Natural killer cell (primary cell): ENCODE measurements at regions not wholly inside any gene's neighbourhood (a gene's known extent, or its start where the extent isn't known, plus 50 kb on each side); places are given as distances from the start of the nearest gene placed in this dataset.

Source experiments
- ATAC-seq, 3 donors: fragments of 150-1000 bp in 2 of 3; fragments of 200-7000 bp in 1 of 3; cut with Tn5 transposase; 1 replicate in 1 of 3; 2 replicates in 2 of 3; pipeline ENCODE4 v1.10.0; 2021; ENCODE audit warnings: mild to moderate bottlenecking in 2 of 3, moderate library complexity in 2 of 3
- DNase-seq, 2 donors: peaks; one replicate each; pipeline versions ENCODE4 v3.0.0 to v3.0.0-alpha.2; 2013 to 2021; ENCODE audit warnings: mixed read lengths in 1 of 2
- H3K27ac ChIP-seq: one replicate; pipeline ENCODE4 v1.5.1; 2013; ENCODE audit warnings: mild to moderate bottlenecking, low read length
- H3K27me3 ChIP-seq: one replicate; pipeline ENCODE4 v1.6.1; 2013; ENCODE audit warnings: low read length; ENCODE audit not compliant: control insufficient read depth, insufficient read depth
- H3K36me3 ChIP-seq: one replicate; pipeline ENCODE4 v1.6.1; 2013; ENCODE audit warnings: low read length; ENCODE audit not compliant: control insufficient read depth, insufficient read depth
- H3K4me1 ChIP-seq: one replicate; pipeline ENCODE4 v1.6.1; 2013; ENCODE audit warnings: low read length; ENCODE audit not compliant: control insufficient read depth, insufficient read depth
- H3K4me3 ChIP-seq: one replicate; pipeline ENCODE4 v1.5.1; 2013; ENCODE audit warnings: low read length
- H3K9me3 ChIP-seq: one replicate; pipeline ENCODE4 v1.6.1; 2013; ENCODE audit warnings: low read length; ENCODE audit not compliant: control insufficient read depth, insufficient read depth
- H3K27ac Mint-ChIP-seq, 2 donors: one replicate each; pipeline ENCODE4 v1.8.0; 2022; ENCODE audit warnings: mild to moderate bottlenecking in 2 of 2, mixed read lengths in 2 of 2, moderate library complexity in 1 of 2
- H3K27me3 Mint-ChIP-seq, 2 donors: one replicate each; pipeline ENCODE4 v1.8.0; 2022; ENCODE audit warnings: low read depth in 2 of 2, mixed read lengths in 2 of 2
- H3K36me3 Mint-ChIP-seq: one replicate; pipeline ENCODE4 v1.8.0; 2022; ENCODE audit warnings: mixed read lengths
- H3K4me1 Mint-ChIP-seq, 2 donors: one replicate each; pipeline ENCODE4 v1.8.0; 2022; ENCODE audit warnings: mixed read lengths in 2 of 2
- H3K4me3 Mint-ChIP-seq: one replicate; pipeline ENCODE4 v1.8.0; 2022; ENCODE audit warnings: mild to moderate bottlenecking, moderate library complexity, mixed read lengths
- H3K9me3 Mint-ChIP-seq, 2 donors: one replicate each; pipeline ENCODE4 v1.8.0; 2022; ENCODE audit warnings: mixed read lengths in 2 of 2
- CTCF ChIP-seq: fragments of 200-600 bp; IDR thresholded peaks from one replicate; pipeline ENCODE4 v1.8.0; 2022; ENCODE audit warnings: antibody characterized with exemption
- WGBS: methylation state at CpG from one replicate; pipeline ENCODE4 v1.1.7; 2013; ENCODE audit warnings: missing lambda C conversion rate; ENCODE audit not compliant: insufficient coverage; 5-methylcytosine and 5-hydroxymethylcytosine counted together
- intact Hi-C: fragments of 100-400 bp; cut with micrococcal nuclease; formaldehyde crosslinking; loops from one replicate; pipeline ENCODE4 v1.14.2; 2022

DNA sequence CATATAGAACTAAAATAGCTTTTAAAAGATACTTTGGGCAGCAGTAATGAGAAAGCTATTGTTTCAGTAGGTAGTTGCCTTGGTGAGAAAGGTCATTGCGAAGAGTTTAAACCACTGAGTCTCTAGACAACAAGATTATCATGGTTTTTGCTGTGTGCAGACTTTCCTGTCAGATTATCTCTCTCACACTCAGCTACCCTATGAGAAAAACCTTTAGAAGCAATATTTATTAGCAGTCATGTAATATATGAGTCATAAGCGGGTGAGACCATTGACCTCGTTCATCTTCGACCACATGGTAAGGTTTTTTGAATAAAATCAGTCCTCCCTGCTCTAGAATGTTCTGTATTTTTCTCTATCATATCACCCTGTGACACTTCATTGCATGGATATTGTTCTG is 59.9 kb downstream of the GPR65 start:
- Histone ChIP-seq H3K4me3 (no peak overlapping the region), H3K9me3 (peaks cover 4% of the 10 kb centered on the region), H3K36me3 (no peaks in the 10 kb centered on the region), H3K27ac (no peak overlapping the region), H3K27me3 (no peaks in the 10 kb centered on the region), H3K4me1 (no peaks in the 10 kb centered on the region)
- DNase-seq (no peak), ATAC-seq (no peak)
- intact Hi-C loops, result no loop called here
- WGBS, result 91% methylated on average over 4 of the region's 4 CpGs
- peaks cover 0 to 2% of the 10 kb centered on the region in 2 donors for H3K27me3 Mint-ChIP-seq
- H3K4me3 Mint-ChIP-seq, result no peak overlapping the region
- peaks cover 0 to 4% of the 10 kb centered on the region in 2 donors for H3K9me3 Mint-ChIP-seq
- no peak overlapping the region for H3K27ac Mint-ChIP-seq
- TF ChIP-seq CTCF, result no peak
- H3K36me3 Mint-ChIP-seq, result peaks cover 9% of the 10 kb centered on the region
- H3K4me1 Mint-ChIP-seq, result peaks cover 0 to 10% of the 10 kb centered on the region in 2 donors

GRCh38 chr14:88069677-88070076 is 64.7 kb downstream of the GPR65 start:
- no peak for TF ChIP-seq CTCF
- H3K36me3 Mint-ChIP-seq, result peaks cover 11% of the 10 kb centered on the region
- Histone ChIP-seq H3K9me3 (peaks cover 4% of the 10 kb centered on the region), H3K27me3 (no peaks in the 10 kb centered on the region), H3K4me3 (no peak overlapping the region), H3K4me1 (no peaks in the 10 kb centered on the region), H3K36me3 (no peaks in the 10 kb centered on the region), H3K27ac (no peak overlapping the region)
- H3K27me3 Mint-ChIP-seq, result peaks cover 0 to 3% of the 10 kb centered on the region in 2 donors
- ATAC-seq (no peak), DNase-seq (no peak)
- peaks cover 0 to 8% of the 10 kb centered on the region in 2 donors for H3K4me1 Mint-ChIP-seq
- intact Hi-C loops, result no loop called here
- H3K27ac Mint-ChIP-seq, result no peak overlapping the region
- no peak overlapping the region for H3K4me3 Mint-ChIP-seq
- H3K9me3 Mint-ChIP-seq, result peaks cover 2 to 11% of the 10 kb centered on the region in 2 donors
- 62% methylated on average over 1 of the region's 1 CpG for WGBS

GRCh38 chr14:88075269-88075981 is 70.5 kb downstream of the GPR65 start:
- TF ChIP-seq CTCF, result no peak
- WGBS, result 87% methylated on average over 2 of the region's 4 CpGs
- no peaks in the 10 kb centered on the region for H3K36me3 ChIP-seq
- ATAC-seq, result no peak
- H3K4me1 ChIP-seq, result no peaks in the 10 kb centered on the region
- peaks cover 0 to 4% of the 10 kb centered on the region in 2 donors for H3K4me1 Mint-ChIP-seq
- H3K27ac Mint-ChIP-seq, result no peak overlapping the region
- no peaks in the 10 kb centered on the region for H3K27me3 ChIP-seq
- no peak overlapping the region for H3K4me3 ChIP-seq
- DNase-seq, result no peak
- no peak overlapping the region for H3K4me3 Mint-ChIP-seq
- H3K9me3 ChIP-seq, result no peaks in the 10 kb centered on the region
- H3K27ac ChIP-seq, result no peak overlapping the region
- intact Hi-C loops, result no loop called here
- peaks cover 2 to 5% of the 10 kb centered on the region in 2 donors for H3K9me3 Mint-ChIP-seq
- H3K27me3 Mint-ChIP-seq, result no peaks in the 10 kb centered on the region
- H3K36me3 Mint-ChIP-seq, result no peaks in the 10 kb centered on the region

DNA sequence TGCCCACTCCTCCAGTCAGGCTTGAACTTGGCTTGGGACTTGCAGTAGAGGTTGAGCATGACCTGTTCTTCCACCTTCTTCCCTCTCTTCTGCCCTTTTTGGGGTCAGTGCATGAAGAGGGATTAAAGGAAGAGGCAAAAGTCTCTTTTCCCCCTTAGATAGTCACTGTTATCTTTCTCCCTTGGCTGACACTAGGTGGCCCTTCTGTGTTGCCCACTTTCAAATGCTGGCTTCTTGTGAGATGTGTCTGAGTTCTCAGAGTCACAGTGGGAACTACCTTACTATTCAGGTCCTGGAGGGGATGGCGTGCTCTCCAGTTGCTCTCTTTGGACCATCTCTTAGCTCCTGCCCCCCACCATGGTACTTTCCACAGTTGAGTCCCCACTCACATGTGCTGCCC is 73.6 kb downstream of the GPR65 start:
- intact Hi-C loops, result no loop called here
- Mint-ChIP-seq H3K36me3 (no peaks in the 10 kb centered on the region), H3K4me1 (peaks cover 0 to 4% of the 10 kb centered on the region in 2 donors), H3K9me3 (no peaks in the 10 kb centered on the region), H3K4me3 (no peak overlapping the region), H3K27ac (no peak overlapping the region), H3K27me3 (no peaks in the 10 kb centered on the region)
- ATAC-seq (no peak), DNase-seq (peak in 1 of 2 donors; percentile 5)
- Histone ChIP-seq H3K27me3 (no peaks in the 10 kb centered on the region), H3K4me1 (no peaks in the 10 kb centered on the region), H3K9me3 (no peaks in the 10 kb centered on the region), H3K36me3 (no peaks in the 10 kb centered on the region), H3K4me3 (no peak overlapping the region), H3K27ac (no peak overlapping the region)
- no peak for TF ChIP-seq CTCF
- 88% methylated on average over 1 of the region's 1 CpG for WGBS
